Stimulated activated CD4-positive, alpha-beta T cell treated with anti-CD3 and anti-CD28 coated beads, Interleukin-2, amount 100 ng/mL, for 4 hours (primary cell): ENCODE measurements at regions not wholly inside any gene's neighbourhood (a gene's known extent, or its start where the extent isn't known, plus 50 kb on each side); places are given as distances from the start of the nearest gene placed in this dataset.

ENCODE experiments used
- DNase-seq: peaks from one replicate; pipeline ENCODE4 v3.0.0-alpha.2; 2020; ENCODE audit warnings: low read depth

- DNase-seq: no peak
Measured at GRCh38 chr3:31425401-31425800, 107.3 kb upstream of the STT3B start.

DNA sequence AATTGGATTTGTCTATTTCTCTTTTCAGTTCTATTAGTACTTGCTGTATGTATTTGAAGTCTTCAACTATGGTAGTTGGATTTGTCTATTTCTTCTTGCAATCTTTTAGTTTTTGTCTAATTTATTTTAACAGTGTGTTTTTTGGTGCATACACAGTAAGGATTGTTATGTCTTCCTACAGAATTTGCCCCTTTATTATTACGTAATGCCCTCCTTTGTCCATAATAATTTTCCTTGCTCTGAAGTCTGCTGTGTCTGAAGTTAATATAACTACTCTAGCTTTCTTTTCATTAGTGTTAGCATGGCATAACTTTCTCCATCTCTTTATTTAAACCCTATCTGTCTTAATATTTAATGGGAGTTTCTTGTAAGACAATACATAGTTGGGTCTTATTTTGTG, 105.1 kb upstream of the STT3B start:
- DNase-seq: no peak

DNA sequence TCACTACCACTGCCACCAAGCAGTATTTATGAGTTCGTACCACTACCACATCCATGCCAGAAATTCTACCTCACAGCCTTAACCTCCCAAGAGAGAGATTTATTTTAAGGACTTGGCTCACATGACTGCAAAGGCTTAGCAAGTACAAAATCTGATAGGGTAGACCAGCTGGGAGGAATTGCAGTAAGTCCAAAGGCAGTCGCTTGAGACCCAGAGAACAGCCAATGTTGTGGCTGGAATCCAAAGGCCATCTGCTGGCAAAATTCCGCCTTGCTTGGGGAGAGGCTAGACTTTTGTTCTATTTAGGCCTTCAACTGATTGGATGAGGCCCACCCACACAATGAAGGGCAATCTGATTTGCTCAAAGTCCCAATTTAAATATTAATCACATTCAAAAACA, 101.4 kb upstream of the STT3B start:
- no peak for DNase-seq

DNA sequence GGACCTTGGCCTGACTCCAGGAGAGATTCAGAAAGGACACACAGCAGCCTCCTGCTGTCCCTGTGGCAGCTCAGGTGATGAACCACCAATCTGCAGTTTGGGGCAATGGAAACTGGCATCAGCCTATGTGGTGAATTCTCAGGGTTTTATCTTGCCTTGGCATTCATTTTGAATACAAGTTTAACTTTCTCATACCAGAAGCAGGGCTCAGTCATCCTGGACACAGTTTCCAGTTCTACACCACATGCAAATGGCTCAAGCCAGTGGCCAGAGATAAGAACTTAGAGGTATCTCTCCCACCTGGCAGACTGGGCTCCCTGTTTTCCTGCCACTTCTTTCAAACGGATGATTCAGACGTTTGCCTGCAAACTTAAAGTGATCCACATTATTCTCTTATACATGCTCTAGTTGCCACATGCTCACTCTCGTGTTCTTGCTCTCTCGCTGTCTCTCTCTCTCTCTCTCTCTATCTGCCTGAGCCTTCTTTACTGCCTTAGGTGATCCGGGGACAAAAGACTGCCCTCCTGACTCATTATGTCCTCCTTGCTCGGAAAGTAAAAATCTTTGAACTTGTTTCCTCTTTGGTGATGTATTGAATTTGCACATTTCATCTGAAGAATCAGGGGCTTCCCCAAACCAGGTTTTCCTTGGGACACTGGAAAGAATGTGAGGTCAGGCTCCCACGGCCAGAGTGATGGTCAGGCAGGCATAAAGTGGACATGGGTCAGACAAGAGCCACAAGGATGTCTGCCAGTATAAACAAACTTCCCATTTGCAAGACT, 99.6 kb upstream of the STT3B start:
- no peak for DNase-seq

DNA sequence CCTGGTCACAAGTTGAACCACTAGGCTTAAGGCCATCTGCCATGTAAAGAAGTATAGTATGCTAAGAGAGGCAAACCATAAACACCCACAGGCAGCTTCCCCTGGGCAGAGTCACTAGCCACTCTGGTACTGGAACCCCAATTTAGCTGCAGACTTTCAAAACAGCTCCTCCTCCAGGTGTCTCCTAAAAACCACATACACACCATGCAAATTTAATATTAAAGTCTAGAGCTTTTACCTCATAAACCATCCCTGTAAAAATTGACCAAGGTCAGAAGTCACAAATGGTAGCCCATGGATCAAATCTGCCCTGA, 99.1 kb upstream of the STT3B start:
- no peak for DNase-seq

DNA sequence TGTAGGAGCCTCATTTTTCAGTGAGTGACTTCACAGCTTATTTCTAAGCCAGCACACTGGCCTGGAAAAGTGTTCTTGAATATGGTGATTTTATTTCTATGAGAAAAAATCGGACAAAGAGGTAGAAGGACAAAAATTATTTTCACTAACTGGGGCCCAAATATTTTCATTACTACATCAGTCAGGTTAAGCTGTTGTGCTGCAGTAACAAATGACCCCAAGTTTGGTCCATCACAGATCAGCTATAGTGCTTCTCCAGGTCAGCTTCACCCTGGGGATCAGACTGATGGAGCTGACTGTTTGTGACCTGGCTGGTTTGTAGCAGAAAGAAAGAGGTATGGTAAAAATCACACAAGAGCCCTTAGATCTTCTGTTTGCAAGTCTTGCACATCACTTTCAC, 97.9 kb upstream of the STT3B start:
- no peak for DNase-seq

- no peak for DNase-seq
Measured at GRCh38 chr3:31436830-31437229, 95.9 kb upstream of the STT3B start.

- DNase-seq: no peak
Measured at GRCh38 chr3:31438742-31439141, 94.0 kb upstream of the STT3B start.

GRCh38 chr3:31439890-31440750, 92.6 kb upstream of the STT3B start:
- DNase-seq: no peak

- DNase-seq: no peak
Measured at GRCh38 chr3:31440878-31441277, 91.8 kb upstream of the STT3B start.

DNA sequence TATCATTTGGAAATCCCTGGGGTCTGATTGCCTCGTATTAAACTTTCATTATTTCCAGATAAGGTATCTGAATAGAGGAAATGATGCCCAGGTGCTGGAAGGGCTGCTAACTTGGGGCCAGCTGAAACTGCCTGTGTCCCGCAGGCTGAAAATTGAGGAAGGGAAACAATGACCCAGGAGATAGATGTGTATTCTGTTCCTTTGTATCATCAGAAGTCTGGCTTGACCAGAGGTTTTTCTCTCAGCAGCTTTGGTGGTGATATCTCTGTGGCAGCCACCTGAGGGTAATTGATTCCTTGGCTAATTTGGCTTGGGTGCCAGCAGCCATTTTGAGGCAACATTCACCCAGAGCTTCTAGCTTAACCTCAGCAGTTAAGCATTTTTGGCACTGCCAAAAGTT, 90.0 kb upstream of the STT3B start:
- DNase-seq: no peak

- no peak for DNase-seq
Measured at GRCh38 chr3:31444220-31445142, 88.2 kb upstream of the STT3B start.

DNA sequence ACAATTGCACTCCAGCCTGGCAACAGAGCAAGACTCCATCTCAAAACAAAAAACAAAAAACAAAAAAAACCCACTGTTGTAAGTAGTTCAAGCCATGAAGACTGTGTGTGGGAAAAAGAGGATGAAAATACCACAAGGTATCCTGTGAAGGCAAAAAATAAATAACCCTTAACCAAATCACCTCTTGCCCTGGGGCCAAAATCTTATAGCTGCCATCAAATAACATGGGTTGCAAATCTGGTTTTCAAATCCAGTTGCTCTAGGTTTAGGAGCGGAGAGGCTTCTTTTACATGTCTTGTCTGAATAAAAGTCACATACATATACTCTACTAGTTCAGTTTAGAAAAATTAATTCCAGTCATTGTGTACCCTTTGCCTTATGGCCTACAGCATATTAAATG, 87.0 kb upstream of the STT3B start:
- DNase-seq: no peak

DNA sequence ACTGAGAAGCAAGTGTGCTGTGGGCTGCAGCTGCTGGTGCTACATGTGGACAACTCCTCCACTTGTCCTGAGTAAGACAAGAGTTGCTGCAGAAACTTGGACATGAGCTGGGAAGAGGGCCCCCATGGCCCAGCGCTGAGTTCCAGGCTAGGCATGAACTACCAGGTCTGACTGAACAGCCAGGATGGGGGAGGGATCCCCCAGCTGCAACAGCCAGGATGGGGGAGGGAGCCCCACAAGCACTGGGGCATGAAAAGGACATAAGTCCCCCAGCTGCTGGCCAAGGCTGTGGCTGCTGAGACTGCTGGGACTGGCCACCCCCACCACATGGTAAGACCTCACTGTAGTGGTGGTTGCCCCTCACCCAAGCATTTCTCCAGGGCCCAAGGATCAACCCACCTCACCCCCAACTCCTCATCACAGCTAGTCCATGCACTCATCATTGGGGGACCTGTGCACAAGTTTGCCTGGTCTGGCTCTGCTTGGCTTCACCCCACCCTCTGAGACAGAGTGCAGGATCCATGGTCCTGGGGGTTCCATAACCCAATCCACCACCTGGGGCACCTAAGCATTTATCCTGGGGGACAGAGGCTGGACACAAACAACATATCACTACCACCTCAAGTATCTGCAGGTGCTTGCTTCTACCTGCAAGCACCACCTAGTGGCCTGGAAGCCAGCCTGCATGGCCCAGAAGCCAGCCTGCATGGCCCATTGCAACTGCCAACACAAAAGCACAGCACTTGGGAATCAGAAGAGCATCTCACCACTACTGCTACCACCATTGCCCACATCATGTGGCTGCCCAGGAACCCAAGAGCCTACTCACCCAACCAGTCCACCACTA, 84.5 kb upstream of the STT3B start:
- DNase-seq: no peak

DNA sequence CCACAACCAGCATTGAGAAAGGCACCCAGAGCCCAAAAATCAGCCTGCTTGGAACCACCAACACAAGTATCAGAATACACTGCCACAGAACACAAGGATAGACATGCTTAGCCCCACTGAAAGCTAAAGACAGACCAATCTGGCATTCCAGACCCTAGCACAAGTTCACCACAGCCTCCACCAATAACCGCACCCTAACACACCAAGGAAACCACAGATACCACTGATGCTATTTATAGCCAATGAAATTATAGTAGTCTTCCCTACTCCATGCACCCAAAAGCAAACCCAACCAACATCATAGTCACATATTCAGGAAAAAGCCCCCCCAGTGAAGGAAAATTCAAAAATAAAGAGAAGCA, 83.9 kb upstream of the STT3B start:
- DNase-seq: no peak

- no peak for DNase-seq
Measured at GRCh38 chr3:31449318-31449717, 83.4 kb upstream of the STT3B start.

DNA sequence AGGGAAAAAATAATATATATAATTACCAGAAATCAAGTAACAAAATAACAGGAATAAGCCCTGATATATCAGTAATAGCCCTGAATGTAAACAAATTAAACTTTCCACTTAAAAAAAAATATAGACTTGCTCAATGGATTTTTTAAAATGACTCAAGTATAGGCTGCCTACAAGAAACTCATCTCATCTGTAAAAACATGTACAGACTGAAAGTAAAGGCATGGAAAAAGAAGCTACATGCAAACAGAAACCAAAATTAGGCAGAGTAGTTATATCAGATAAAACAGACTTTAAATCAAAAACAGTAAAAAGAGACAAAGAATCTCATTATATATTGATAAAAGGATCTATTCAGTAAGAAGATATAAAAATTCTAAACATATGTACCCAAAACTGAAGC, 82.4 kb upstream of the STT3B start:
- DNase-seq: no peak

- no peak for DNase-seq
Measured at GRCh38 chr3:31452495-31453106, 80.1 kb upstream of the STT3B start.

DNA sequence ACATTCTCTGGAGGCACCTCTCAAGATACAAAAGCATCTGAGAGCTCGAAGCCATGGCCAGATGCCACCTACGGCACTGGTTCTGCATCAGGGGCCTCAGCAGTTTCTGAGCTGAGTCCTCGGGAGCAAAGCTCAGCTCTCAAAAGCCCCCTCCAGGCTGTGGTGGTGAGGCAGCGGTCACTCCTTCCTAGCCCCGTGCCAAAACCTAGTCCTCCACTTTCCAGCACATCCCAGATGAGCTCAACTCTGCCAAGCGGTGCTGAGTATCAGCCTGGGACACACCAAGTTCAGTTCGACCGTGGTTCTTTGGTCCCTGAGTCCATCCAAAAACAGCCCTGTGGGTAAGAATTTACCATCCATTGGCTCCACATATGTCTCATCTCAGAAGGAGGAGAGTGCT, 79.3 kb upstream of the STT3B start:
- DNase-seq: no peak

DNA sequence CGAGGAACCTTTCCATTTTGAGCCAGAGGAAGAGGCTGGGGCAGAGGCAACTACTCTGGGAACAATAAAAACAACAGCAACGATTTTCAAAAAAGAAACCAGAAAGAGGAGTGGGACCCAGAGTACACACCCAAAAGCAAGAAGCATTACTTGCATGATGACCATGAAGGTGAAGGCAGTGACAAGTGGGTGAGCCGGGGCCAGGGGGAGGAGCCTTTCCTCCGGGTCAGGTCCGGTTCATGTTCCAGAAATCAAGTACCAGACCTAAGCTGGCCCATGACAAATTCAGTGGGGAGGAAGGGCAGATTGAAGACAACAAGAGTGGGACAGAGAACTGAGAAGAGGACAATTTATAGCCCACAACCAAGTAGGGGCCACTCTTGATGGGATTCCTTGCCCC, 77.2 kb upstream of the STT3B start:
- no peak for DNase-seq

GRCh38 chr3:31456373-31456772, 76.4 kb upstream of the STT3B start:
- DNase-seq: no peak
